Embryonic facial prominence (tissue), 1 donor: ENCODE measurements at regions not wholly inside any gene's neighbourhood (a gene's known extent, or its start where the extent isn't known, plus 50 kb on each side); places are given as distances from the start of the nearest gene placed in this dataset.

Source experiments
- DNase-seq: peaks from one replicate; pipeline ENCODE4 v3.0.0-alpha.2; 2016; ENCODE audit errors: extremely low spot score

- DNase-seq, result no peak
Observed at GRCh38 chr10:111200505-111201186, 123.8 kb downstream of the ADRA2A start.

GRCh38 chr10:111203615-111204014 lies 126.8 kb downstream of the ADRA2A start:
- no peak for DNase-seq

GRCh38 chr10:111204838-111205237 lies 128.0 kb downstream of the ADRA2A start:
- DNase-seq, result no peak

GRCh38 chr10:111206521-111206920 lies 129.7 kb downstream of the ADRA2A start:
- DNase-seq, result no peak

- DNase-seq, result no peak
Observed at GRCh38 chr10:111207500-111207899, 130.7 kb downstream of the ADRA2A start.

- DNase-seq, result no peak
Observed at GRCh38 chr10:111208951-111209350, 132.1 kb downstream of the ADRA2A start.

- DNase-seq, result no peak
Observed at GRCh38 chr10:111209692-111210091, 132.9 kb downstream of the ADRA2A start.

- no peak for DNase-seq
Observed at GRCh38 chr10:111211241-111211640, 134.4 kb downstream of the ADRA2A start.

- peak; percentile 48 for DNase-seq
Observed at GRCh38 chr10:111211706-111212105, 134.9 kb downstream of the ADRA2A start.

GRCh38 chr10:111221682-111222480 lies 145.1 kb downstream of the ADRA2A start:
- DNase-seq, result no peak

- DNase-seq, result no peak
Observed at GRCh38 chr10:111222961-111223360, 146.1 kb downstream of the ADRA2A start.

- no peak for DNase-seq
Observed at GRCh38 chr10:111231779-111232178, 154.9 kb downstream of the ADRA2A start.

GRCh38 chr10:111233439-111233838 lies 156.6 kb downstream of the ADRA2A start:
- DNase-seq, result no peak

GRCh38 chr10:111234234-111234913 lies 157.5 kb downstream of the ADRA2A start:
- no peak for DNase-seq

- no peak for DNase-seq
Observed at GRCh38 chr10:111234914-111235302, 158.1 kb downstream of the ADRA2A start.

- DNase-seq, result no peak
Observed at GRCh38 chr10:111240348-111240747, 163.5 kb downstream of the ADRA2A start.

- no peak for DNase-seq
Observed at GRCh38 chr10:111243126-111243525, 166.3 kb downstream of the ADRA2A start.

- DNase-seq, result no peak
Observed at GRCh38 chr10:111246136-111246535, 169.3 kb downstream of the ADRA2A start.

- DNase-seq, result no peak
Observed at GRCh38 chr10:111246814-111247452, 170.1 kb downstream of the ADRA2A start.

GRCh38 chr10:111247781-111248389 lies 171.1 kb downstream of the ADRA2A start:
- DNase-seq, result no peak

GRCh38 chr10:111249925-111250324 lies 173.1 kb downstream of the ADRA2A start:
- no peak for DNase-seq
